Hypothalamus (tissue), 51 donors: ENCODE measurements at regions not wholly inside any gene's neighbourhood (a gene's known extent, or its start where the extent isn't known, plus 50 kb on each side); places are given as distances from the start of the nearest gene placed in this dataset.
"Not testable (repeated sequence)": the region's sequence is repeated elsewhere in the genome, so short reads cannot be mapped to it uniquely, and the experiment has no call there.

Experiments
- DNase-seq, 51 donors: peaks; one replicate each; lab custom pipeline; 2025; lab: John Stamatoyannopoulos, UW

DNA sequence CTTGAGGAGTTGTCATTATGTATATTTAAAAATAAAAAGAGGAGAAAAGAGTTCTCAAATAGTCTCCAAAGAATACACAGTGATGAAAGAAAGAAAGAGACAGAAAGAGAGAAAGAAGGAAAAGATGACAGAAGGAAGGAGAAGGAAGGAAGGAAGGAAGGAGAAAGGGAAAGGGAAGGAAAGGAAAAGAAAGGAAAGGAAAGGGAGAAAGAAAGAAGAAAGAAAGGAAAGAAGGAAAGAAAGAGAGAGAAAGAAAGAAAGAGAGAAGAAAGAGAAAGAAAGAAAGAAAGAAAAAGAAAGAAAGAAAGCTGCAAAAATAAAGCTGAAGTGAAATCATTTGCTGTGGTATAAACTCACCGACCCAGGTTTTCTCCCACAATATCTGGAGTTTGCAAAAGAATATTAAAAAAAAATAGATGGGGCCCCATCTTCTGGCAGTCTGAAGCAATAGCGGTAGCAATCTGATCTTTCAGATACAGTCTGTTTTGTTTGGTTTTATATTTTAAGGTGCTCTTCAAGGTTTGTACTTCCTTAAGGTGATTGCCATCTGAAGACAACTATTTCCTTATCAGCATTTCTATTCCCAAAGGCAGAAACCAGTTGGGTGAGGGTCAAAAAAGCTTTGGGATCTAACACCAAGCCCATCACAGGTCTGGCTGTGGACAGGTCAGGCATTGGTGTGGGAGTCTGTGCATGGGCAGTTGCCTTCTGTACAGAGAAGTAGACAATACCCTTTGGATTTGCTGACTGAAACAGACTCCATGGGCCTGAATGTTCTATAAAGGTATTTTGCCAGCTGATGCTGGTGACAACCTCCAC is 160.4 kb downstream of the CPEB2 start:
- no peak for DNase-seq

DNA sequence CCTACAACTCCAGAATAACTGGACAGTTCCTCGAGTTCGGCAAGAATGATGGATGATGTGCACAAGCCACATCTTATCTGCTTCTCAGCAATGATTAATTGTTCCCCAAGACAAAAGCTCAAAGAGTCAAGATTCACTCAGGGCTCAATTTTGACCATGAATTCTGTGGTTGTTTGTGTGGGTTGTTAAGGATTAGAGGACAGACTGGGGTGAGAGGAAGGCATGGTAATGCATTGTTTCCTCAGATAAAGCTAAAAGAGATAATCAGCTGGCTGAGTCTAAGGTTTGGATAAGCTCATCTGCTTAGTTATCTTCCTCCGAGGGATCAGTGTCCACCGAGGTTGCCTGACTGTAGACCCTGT is 161.0 kb downstream of the CPEB2 start:
- no peak for DNase-seq

DNA sequence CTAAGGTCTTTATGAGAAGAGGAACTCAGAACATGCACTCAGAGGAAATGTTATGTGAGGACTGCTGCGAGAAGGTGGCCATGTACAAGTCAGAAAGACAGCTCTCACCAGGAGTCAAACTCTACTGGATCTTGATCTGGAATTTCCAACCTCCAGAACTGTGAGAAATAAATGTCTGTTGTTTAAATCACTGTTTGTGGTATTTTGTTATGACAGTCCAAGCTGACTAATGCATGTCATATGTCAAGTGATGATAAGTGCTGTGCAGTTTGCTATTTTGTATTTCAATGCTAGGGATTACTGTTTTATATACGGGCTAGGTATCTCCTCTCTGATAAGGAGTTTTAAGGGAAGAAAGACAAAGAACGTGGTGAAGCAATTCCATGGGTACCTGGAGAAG is 162.3 kb downstream of the CPEB2 start:
- no peak for DNase-seq

DNA sequence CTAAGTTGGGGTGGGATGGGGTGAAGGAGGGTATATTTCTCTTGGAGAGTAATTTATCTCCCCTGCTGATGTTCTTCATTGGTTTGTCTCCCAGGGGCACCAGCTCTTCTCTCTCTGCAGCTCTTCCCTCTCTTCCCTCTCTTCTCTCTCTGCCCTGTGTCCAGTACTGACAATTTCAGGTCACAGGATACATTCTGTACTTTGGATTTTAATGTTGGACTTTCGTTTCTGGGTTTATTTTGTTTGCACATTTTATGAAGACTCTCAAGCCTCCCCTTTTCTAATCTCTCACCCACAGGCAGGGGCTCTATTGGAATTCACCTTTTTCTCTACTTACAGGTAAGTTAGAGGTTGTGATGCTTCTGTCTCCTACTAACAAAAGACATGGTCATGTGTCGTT is 165.5 kb downstream of the CPEB2 start:
- DNase-seq: no peak

DNA sequence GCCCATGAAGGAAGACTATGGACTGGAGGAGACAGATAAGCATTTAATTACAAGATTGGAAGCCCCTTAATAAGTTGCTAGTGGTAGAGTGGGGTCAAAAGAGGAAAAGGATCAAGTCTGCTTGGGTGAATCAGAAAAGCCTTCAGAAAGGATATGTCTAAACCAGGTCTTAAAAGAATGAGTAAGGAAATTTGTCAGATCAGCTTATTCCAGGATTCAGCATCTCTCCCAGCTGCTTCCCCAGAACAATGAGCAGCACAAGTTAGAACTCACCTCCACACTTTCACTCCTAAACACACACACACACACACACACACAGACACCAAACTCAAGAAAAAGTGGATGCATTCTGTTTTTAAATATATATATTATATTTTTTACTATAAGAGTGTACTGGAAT is 166.5 kb downstream of the CPEB2 start:
- no peak for DNase-seq

DNA sequence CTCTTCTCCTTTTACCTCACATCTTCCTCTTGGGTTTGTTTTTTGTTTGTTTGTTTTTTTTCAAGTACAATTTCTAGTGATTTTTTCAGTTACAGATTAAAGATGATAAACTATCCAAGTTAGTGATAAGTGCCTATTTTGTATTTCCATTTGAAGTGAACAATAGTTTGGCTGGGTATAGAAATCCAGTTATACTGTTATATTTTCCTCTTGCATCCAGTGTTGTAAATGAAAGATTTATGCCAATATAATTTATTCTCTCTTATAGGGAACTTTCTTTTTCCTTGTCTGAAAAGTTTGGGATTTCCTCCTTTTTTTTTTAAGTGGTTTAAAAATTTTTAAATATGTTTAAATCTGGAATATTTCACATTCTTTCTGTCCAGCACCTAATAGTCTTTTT is 169.4 kb downstream of the CPEB2 start:
- no peak for DNase-seq

DNA sequence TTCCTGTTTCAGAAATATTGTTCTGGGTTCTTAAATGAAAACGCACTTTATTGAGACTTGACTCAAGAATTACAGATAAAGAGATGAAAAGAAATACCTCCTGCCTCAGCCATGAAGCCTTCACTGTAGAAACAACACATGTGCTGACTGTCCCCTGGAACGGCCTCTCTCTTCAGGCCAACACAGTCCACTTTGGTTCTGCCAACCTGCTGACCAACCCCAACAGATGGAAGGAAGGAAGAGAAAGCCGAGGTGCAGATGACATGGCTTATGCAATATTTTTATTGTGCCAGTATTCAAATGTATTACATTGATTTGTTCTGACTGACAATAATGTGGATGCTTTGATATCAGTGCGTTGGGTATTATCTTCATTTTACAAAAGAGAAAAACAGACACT is 171.0 kb downstream of the CPEB2 start:
- DNase-seq: no peak

DNA sequence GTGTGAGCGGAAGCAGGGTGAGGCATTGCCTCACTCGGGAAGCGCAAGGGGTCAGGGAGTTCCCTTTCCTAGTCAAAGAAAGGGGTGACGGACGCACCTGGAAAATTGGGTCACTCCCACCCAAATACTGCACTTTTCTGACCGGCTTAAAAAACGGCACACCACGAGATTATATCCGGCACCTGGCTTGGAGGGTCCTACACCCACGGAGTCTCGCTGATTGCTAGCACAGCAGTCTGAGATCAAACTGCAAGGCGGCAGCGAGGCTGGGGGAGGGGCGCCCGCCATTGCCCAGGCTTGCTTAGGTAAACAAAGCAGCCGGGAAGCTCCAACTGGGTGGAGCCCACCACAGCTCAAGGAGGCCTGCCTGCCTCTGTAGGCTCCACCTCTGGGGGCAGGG is 171.9 kb downstream of the CPEB2 start:
- DNase-seq: not testable (repeated sequence)

DNA sequence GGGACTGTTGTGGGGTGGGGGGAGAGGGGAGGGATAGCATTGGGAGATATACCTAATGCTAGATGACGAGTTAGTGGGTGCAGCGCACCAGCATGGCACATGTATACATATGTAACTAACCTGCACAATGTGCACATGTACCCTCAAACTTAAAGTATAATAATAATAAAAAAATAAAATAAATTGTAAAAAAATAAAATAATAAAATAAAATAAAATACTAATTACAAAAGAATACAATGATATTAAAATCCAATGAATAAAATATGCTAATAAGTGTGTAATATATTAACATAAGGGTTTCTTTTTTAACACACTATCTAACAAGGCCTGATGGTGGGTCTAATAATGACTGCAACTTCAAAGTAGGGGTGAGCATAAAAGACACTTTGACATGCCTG is 177.6 kb downstream of the CPEB2 start:
- not testable (repeated sequence) for DNase-seq

DNA sequence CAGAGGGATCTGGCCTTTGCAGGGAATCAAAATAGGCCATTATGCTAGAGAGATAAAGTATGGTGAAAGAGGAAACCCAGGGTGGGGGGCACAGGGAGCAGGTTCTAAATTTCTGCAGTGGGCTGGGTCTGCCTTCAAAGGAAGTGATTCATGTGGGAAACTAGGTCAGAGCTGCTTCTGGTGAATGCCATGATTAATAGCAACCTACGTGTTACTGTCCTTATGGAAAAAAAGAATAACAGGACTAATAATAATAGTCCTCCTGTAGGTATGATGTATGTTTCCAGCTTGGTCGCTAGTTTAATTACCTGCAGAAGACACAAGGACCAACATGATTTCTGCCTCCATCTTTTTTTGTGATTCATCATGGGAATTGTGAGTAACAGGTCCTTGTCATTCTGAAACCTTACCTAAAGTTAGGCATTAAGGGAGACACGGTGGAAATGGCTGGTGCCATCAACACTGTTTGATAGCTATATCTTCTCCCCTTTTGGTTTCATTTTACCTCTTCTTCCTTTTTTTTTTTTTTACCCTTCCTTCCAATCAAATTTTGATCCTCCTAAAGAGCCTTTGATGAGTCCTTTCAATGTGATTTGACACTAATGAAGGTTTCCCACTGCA is 180.4 kb downstream of the CPEB2 start:
- no peak for DNase-seq

DNA sequence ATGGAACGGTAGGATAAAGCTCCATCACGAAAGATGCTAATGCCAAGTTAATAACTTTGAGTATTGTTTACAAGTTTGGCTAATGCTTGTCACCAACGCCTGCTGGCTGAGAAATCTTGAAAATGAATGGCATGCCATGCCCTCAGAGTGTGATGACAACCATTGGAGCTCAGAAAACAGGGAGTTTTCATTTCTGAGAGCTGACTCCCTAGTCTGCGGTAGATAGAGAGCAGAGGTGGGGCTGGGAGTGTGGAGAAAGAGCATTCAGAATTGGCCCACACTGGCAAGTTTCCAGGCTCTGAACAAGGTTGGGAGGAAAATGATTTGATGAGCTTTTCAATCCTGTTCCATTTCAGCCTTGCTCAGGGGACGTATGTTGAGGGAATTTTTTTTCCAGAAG is 183.9 kb downstream of the CPEB2 start:
- no peak for DNase-seq

DNA sequence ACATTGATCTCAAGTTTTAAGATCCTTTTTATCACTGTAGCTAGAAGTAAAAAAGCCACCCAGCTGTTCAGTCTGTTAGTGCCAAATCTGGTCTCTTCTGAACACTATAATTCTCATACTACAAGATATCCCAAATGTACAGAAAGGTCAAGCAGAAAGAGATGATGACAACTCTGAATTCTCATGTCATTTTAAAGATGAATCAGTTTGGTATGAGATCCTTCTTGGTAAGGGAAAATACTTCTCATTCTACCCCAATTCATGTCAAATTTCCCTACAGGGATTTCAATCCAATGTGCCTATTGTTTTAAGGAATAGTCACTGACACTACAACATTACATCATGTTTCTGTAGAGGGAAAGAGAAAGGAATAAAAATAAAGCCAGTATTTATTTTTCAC is 184.5 kb downstream of the CPEB2 start:
- DNase-seq: no peak

DNA sequence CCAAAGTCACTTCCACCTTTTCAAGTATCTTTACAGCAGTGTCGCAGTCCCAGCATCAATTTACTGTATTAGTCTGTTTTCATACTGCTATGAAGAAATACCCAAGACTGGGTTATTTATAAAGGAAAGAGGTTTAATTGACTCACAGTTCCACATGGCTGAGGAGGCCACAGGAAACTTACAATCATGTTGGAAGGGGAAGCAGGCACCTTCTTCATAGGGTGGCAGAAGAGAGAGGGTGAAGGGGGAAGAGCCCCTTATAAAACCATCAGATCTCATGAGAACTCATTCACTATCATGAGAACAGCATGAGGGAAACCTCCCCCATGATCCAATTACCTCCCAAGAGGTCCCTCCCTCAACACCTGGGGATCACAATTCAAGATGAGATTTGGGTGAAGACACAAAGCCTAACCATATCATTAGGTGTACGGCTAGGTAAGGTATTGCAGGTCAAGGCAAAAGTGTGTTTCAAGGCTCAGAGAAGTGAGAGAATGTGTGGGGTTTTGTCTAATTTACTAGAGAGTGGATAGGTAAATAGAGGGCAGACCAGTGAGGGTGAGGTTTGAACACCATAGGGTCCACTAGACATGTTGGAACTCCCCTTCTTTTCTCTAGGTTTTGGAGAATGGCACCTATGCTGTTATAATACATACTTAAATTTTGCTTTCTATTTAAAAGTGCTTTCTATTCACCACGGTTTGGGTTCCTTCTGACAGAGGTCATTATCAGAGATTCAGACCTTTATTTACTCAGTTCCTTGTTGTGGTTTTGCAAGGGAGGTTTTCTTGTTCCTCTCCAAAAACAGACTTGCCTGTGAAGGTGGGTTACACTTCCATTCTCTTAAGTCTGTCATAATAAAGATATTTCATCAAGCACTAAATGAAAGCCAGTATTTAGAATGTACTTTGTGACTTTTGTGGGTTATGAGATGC is 186.6 kb downstream of the CPEB2 start:
- no peak for DNase-seq

DNA sequence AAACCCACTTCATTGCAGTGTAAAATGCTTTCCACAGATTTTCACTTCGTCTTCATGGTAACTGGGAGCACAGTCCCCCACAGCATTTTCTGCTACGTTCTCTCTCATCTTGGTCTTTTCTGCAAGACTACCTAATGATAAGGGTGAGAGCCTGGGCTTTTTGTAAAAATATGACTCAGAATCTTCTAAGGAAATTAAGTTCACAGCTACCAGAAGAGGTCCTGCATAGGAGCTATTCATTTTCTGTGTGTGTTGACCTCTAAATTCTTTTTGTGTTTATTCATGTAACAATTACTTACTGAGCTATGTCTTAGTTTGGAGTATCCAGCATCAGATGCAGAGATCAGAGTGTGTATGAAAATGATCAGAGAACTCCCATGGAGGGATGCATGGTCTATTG is 192.2 kb downstream of the CPEB2 start:
- no peak for DNase-seq

DNA sequence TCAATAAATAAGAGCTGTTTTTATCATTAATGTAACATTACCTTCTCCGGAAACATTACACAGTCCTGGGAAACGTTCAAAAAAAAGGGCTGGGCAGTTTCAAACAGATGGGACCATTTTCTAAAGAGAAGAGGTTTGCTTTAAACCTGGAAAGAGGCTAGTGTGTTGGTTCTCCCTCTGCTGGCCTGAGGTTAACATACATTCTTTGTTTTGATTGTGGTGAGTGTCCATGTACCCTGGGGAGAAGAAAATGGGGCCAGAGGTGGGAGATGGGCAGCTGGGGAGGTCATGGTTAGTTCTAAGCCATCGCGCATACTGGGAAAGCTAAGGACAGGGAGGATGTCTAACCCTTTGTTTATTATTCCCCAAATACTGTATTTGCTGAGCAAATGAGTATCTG is 194.7 kb downstream of the CPEB2 start:
- DNase-seq: peak in 1 of 51 donors; percentile 3

DNA sequence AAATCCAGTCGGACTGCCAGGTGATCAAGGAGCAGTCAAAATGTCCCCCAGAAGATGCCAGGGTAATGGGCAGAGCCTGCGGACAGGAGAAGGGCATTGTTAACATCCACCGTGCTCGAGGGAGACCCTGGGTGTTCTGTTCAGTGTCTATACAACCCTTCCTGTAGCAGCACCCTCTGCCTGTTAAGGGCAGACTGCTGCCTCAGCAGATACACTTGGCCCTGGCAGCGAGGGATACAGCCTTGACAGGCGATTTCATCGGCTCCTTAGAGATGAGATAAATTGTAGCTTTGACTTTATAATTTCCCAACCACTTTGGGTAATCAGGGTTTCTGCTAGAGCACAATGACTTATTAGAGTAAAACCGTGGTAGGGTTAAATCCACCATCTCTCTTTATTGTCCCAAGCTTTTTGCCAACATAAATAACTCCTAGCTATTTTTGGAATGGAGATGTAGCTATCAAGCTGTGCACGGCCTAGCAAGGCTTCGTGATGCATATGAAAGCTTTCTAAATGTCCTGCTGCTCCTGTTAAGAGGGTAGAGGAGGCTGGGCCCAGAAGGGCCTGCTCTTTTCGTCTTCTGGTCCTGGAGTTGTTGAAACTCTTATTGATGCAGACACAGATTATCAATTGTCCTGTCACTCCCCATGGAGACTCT is 195.9 kb downstream of the CPEB2 start:
- DNase-seq: peak in 2 of 51 donors; percentile 1 to 9

DNA sequence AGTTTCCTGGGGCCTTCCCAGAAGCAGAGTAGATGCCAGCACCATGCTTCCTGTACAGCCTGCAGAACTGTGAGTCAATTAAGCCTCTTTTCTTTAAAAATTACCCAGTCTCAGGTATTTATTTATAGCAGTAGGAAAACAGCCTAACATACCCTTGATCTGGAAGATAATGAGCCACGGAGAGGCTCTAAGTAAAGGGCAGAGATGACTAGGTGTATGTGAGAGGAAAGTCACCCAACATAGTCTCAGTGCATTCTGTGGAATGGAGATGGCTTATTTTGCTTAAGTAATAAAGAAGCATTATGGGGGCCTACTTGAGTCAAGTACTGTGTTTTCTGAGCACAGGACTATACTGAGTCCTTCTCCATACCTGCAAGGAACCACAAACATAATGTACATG is 199.5 kb downstream of the CPEB2 start:
- DNase-seq: no peak

DNA sequence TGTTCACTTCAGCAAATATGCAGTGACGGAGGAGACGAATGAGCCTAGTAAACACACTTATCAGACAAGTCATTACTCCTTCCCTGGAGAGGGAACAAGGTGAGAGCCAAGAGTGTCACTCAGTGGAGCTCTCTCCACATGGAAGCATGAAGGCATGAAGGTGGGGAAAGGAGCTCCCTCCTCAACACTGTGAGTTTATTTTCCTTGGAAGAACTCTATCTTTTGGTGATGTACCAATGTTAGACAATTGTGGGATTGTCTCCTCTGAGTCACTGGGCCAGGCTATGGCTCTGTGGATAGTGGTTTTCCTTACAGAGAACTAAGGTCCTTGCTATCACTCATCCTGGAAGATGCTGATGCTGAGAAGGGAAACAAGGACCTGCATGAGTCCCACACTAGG is 200.2 kb downstream of the CPEB2 start:
- DNase-seq: no peak

DNA sequence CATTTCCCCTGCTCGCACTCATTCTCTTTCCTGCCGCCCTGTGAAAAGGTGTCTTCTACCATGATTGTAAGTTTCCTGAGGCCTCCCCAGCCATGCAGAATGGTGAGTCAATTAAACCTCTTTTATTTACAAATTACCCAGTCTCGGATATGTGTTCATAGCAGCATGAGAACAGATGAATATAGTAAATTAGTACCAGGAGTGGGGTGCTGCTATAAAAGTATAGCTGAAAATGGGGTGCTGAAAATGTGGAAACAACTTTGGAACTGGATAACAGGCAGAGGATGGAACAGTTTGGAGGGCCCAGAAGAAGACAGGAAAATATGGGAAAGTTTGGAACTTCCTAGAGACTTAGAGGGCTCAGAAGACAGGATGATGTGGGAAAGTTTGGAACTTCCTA is 204.2 kb downstream of the CPEB2 start:
- DNase-seq: not testable (repeated sequence)

DNA sequence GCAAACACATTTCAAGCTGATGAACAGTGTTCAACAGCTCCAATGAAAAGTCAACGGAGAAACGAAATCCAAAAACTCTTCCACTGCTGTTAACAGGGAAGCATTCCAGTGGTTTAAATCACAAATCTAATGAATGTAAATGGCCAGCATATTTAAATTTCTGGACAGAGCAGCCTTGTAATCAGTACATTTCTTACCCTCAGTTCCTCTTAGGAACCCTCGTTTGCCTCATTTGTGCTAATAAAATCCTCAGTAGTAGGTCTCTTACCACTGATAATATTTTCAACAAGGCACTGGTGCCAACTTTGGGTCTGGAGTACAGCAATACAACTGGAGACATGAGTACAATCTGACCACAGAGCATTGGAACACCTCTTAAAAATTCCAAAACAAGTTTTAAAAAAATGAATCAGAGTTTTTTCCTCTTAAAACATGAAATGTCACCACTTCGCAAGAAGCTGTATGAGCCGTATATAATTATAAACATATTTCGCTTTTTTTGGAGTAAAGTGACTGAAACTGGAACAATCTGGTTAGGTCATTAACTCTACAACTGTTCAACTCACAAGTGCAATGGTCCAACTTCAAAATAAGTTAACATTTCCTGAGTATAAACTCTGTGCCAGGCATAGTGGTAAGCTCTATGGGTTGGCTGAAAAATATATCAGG is 211.2 kb downstream of the CPEB2 start:
- DNase-seq: no peak
